OCI-LY1 (cell line): ENCODE measurements at regions not wholly inside any gene's neighbourhood (a gene's known extent, or its start where the extent isn't known, plus 50 kb on each side); places are given as distances from the start of the nearest gene placed in this dataset.

Experiments used
- H2AFZ ChIP-seq: fragments of 200-600 bp; sonication (generic), shearing (Covaris generic); 2 replicates; pipeline ENCODE4 v1.6.0; 2014; ENCODE audit warnings: antibody characterized with exemption, mild to moderate bottlenecking, low read length
- H3F3A ChIP-seq: fragments of 200-600 bp; sonication (generic), shearing (Covaris generic); 2 replicates; pipeline ENCODE4 v1.6.0; 2014; ENCODE audit warnings: mild to moderate bottlenecking, antibody characterized with exemption, low read length, moderate library complexity; ENCODE audit not compliant: insufficient read depth
- H3K27ac ChIP-seq: fragments of 200-600 bp; sonication (generic); 2 replicates; pipeline ENCODE4 v1.5.1; 2014; ENCODE audit warnings: low read length, mixed run types, mild to moderate bottlenecking, low read depth; ENCODE audit not compliant: poor library complexity, severe bottlenecking
- H3K27me3 ChIP-seq: fragments of 200-600 bp; sonication (generic); 2 replicates; pipeline ENCODE4 v1.6.0; 2014; ENCODE audit warnings: antibody characterized with exemption, mild to moderate bottlenecking, low read length, moderate library complexity; ENCODE audit not compliant: insufficient read depth
- H3K36me3 ChIP-seq: fragments of 200-600 bp; sonication (generic); 2 replicates; pipeline ENCODE4 v1.6.1; 2014; ENCODE audit warnings: mild to moderate bottlenecking, antibody characterized with exemption, low read length, moderate library complexity, mixed read lengths; ENCODE audit not compliant: insufficient read depth
- H3K4me1 ChIP-seq: fragments of 200-600 bp; sonication (generic); 2 replicates; pipeline ENCODE4 v1.5.1; 2014; ENCODE audit warnings: mild to moderate bottlenecking, low read length, moderate library complexity; ENCODE audit not compliant: insufficient read depth, severe bottlenecking
- H3K4me2 ChIP-seq: fragments of 200-600 bp; sonication (generic), shearing (Covaris generic); 2 replicates; pipeline ENCODE4 v1.6.1; 2014; ENCODE audit warnings: low read length
- H3K4me3 ChIP-seq: fragments of 200-600 bp; sonication (generic); 2 replicates; pipeline ENCODE4 v1.5.1; 2014; ENCODE audit warnings: low read length, low read depth, mild to moderate bottlenecking, mixed read lengths; ENCODE audit not compliant: poor library complexity, severe bottlenecking
- H3K79me2 ChIP-seq: fragments of 200-600 bp; shearing (Covaris generic); 2 replicates; pipeline ENCODE4 v1.6.1; 2016; ENCODE audit warnings: mixed run types, low read length, mixed read lengths; ENCODE audit not compliant: insufficient read depth
- H3K9ac ChIP-seq: fragments of 200-600 bp; sonication (generic), shearing (Covaris generic); 2 replicates; pipeline ENCODE4 v1.6.1; 2014; ENCODE audit warnings: mild to moderate bottlenecking, low read length, mixed read lengths
- H3K9me2 ChIP-seq: fragments of 200-600 bp; sonication (generic), shearing (Covaris generic); 2 replicates; pipeline ENCODE4 v1.6.1; 2014; ENCODE audit warnings: low read depth, mild to moderate bottlenecking, low read length, mixed read lengths
- H3K9me3 ChIP-seq: fragments of 200-600 bp; shearing (Covaris generic); 2 replicates; pipeline ENCODE4 v1.6.1; 2014; ENCODE audit warnings: low read length, mixed read lengths
- H4K20me1 ChIP-seq: fragments of 200-600 bp; sonication (generic), shearing (Covaris generic); 2 replicates; pipeline ENCODE4 v1.6.0; 2016; ENCODE audit warnings: mild to moderate bottlenecking, low read length; ENCODE audit not compliant: insufficient read depth
- CTCF ChIP-seq: fragments of 200-600 bp; sonication (generic), shearing (Covaris generic); IDR thresholded peaks from 2 replicates; pipeline ENCODE4 v1.5.1; 2017; ENCODE audit warnings: mild to moderate bottlenecking, antibody characterized with exemption, low read length, moderate library complexity, mixed read lengths
- EZH2 ChIP-seq: fragments of 200-600 bp; sonication (generic), shearing (Covaris generic); IDR thresholded peaks from 2 replicates; pipeline ENCODE4 v1.8.0; 2017; ENCODE audit warnings: borderline replicate concordance, mixed run types, mild to moderate bottlenecking, antibody characterized with exemption, low read length, moderate library complexity, mixed read lengths

- Histone ChIP-seq H3K9me2 (no peaks in the 10 kb centered on the region), H3K4me1 (no peaks in the 10 kb centered on the region), H3K27me3 (no peaks in the 10 kb centered on the region), H3K36me3 (no peaks in the 10 kb centered on the region), H3K4me2 (no peak overlapping the region), H3K9me3 (no peaks in the 10 kb centered on the region), H4K20me1 (no peaks in the 10 kb centered on the region), H3K9ac (no peak overlapping the region), H2AFZ (no peak overlapping the region), H3F3A (no peaks in the 10 kb centered on the region), H3K27ac (no peak overlapping the region), H3K79me2 (no peaks in the 10 kb centered on the region), H3K4me3 (no peak overlapping the region)
- TF ChIP-seq EZH2 (no peak), CTCF (peak; percentile 27; the same call in 1 of the 2 replicates)
These were observed 52.3 kb upstream of the TBCA start for GRCh38 chr5:77828445-77828844.
